HG03196 (cell line): ENCODE measurements at regions not wholly inside any gene's neighbourhood (a gene's known extent, or its start where the extent isn't known, plus 50 kb on each side); places are given as distances from the start of the nearest gene placed in this dataset.
"Not testable (repeated sequence)": the region's sequence is repeated elsewhere in the genome, so short reads cannot be mapped to it uniquely, and the experiment has no call there.

Experiments used
- ATAC-seq: cut with Tn5 transposase; IDR thresholded peaks from one replicate; pipeline ENCODE4 v1.9.1; 2021; ENCODE audit not compliant: unreplicated experiment

GRCh38 chr21:28723646-28724045 lies 269.0 kb downstream of the LTN1 start:
- ATAC-seq: no peak

- no peak for ATAC-seq
Measured at GRCh38 chr21:28719723-28720122, 273.0 kb downstream of the LTN1 start.

- no peak for ATAC-seq
Measured at GRCh38 chr21:28714777-28715464, 277.8 kb downstream of the LTN1 start.

DNA sequence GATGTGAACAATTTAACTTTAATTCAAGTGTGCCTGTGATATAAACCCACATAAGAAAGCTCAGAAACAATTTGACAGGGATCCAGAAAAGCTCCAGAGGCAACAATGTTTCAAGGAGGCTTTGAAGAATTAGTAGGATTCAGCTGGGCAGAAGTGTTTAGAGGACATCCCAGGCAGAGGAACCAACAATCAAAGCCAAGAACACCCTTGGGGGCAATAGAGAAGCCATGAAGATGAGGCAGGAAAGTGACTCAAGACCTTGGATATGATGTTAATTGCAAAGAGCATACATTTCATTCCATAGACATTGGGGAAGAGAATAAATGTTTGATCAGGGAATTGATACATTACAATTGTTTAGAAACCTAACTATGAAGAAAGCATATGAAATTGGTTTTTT lies 280.3 kb downstream of the LTN1 start:
- no peak for ATAC-seq

DNA sequence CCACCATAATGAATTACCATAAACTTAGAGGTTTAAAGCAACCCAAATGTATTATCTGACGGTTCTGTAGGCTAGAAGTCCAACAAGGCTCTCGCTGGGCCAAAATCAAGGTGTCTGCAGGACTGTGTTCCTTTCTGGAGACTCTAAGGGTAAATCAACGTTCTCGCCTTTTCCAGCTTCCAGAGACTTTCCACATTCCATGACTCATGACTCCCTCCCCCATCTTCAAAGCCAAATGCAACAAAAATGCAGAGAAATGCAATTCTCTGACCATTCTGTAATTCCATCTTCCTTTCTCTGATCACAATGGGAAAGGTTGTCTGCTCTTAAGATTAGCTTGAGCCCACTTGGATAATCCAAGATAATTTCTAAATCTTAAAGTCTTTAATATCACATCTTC lies 287.1 kb downstream of the LTN1 start:
- ATAC-seq: no peak

GRCh38 chr21:28704746-28705145 lies 287.9 kb downstream of the LTN1 start:
- no peak for ATAC-seq

DNA sequence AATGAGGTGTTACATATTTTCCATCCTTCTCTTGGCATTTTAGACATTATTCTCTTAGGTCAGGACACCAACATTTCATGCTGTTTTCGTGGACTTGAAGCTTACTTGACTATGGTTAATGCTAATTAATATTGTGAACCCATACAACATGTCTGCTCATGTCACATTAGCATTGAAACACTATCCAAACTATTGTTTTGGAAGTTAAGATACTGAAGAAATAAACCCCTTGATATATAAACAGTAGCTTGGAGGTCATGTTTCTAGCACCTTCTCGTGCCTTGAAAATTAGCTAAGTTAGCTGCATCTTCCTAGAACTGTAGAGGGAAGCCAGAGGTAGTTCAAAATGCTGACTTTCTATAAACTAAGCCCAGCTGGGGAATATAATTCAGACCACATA lies 288.8 kb downstream of the LTN1 start:
- no peak for ATAC-seq

DNA sequence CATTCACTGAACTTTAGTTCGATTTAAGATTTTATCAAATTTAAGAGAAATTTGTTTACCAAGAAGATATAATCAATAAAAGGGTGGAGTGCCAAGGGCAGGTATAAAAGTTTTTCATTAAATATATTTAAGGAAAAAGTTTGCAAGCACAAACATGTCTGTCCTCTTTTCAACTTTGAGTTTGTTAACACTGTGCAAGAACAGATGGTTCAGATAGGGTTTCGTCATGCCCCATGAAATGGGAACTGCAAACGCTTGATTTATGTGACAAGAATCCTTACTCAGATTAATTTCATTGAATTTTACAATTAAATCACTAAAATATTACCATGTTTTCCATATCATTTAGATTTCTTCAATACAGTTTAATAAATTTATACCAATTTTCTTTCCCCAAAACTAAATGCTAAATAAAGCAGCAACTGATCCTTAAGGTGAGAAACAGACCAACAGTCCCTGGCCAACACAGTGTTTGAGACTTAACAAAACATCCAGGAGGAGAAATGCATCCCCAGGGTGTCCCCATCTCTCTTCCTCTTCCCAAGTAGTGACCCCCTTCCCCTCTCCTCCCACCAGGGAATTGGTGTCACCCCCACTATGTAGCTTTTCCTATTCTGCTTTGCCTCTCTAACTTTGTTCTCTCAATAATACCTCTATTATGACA lies 292.9 kb downstream of the LTN1 start:
- ATAC-seq: no peak

GRCh38 chr21:28699186-28699585 lies 293.5 kb downstream of the LTN1 start:
- ATAC-seq: no peak

- ATAC-seq: no peak
Measured at GRCh38 chr21:28696844-28697410, 295.8 kb downstream of the LTN1 start.

- ATAC-seq: no peak
Measured at GRCh38 chr21:28693476-28693875, 299.2 kb downstream of the LTN1 start.

DNA sequence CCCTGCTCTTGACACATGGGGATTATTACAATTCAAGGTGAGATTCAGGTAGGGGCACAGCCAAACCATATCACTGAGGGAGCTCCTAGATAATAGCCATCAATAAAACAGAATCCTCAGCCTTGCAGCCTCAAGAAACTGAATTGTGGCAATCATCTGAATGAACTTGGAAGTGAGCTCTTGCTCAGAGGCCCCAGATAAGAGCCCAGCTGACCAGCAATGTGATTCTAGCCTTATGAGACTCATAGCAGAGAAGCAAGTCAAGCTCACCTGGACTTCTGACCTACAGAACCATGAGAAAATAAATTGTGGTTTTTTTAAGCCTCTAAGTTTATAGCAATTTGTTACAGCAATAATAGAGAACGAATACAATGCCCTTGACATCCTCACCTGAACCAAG lies 302.5 kb downstream of the LTN1 start:
- no peak for ATAC-seq

DNA sequence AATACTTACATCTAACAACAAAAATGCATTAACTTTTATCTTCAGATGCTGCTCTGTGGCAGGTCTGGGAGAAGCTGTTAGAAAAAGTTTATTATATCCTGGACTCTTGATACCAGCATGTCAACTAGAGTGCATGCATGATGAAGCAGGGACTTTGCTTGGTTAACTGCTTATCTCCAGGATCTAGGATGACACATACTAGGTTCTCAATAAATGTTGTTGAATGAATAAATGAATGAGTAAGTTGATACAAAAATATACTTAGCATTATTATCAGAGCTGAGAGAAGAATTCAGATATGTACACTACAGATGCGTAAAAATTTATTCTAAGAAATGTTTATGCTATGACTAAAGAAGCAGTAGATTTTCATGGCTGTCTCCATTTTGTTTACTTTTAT lies 304.3 kb downstream of the LTN1 start:
- ATAC-seq: no peak

GRCh38 chr21:28687586-28687985 lies 305.1 kb downstream of the LTN1 start:
- ATAC-seq: no peak

DNA sequence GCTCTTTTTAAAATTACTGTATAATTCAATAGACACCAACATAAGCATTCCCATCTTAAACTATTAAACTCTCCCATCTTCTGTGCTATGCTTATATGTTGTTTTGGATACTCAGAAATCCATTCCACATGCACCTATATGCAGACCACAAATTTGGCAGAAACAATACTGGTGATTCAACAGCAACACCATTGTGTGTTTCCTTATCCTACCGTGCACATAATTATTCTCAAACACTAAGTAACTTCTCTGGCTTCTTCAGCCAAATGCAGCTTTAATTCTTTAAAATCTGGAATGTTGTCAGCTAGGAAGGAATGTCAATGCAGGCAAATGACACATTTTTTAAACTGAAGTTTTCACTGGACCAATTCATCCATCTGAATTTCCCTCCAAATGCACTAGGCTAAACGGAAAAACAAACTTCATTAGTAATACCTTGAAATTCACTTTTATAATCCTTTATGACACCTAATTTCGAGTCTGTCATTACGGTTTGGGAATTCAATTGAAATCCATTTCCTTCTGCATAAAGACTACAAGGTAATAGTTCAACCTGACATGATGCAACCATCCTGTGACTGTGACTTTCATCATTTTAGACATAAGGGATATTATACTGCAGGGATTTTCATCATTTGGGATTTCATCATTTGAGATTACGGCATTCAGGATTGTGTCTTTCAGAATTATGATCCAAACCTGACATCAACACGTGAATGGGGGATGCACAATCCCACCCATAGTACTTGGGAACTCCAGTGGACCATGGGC lies 308.5 kb downstream of the LTN1 start:
- ATAC-seq: no peak

DNA sequence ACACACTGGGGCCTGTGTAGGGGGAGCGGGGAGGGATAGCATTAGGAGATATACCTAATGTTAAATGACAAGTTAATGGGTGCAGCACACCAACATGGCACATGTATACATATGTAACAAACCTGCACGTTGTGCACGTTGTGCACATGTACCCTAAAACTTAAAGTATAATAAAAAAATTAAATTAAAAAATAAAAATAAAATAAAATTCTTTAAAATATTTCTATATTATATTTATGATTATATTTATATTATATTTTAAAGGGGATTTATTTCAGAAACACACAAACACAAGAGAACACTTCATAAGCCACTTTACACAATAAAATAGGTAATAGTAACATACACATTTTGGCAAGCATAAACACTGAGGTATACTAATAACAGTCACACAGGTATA lies 309.8 kb downstream of the LTN1 start:
- not testable (repeated sequence) for ATAC-seq

DNA sequence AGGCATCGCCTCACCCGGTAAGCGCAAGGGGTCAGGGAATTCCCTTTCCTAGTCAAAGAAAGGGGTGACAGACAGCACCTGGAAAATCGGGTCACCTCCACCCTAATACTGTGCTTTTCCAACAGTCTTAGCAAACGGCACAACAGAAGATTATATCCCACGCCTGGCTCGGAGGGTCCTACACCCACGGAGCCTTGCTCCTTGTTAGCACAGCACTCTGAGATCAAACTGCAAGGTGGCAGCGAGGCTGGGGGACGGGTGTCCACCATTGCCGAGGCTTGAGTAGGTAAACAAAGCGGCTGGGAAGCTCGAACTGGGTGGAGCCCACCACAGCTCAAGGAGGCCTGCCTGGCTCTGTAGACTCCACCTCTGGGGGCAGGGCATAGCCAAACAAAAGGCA lies 315.6 kb downstream of the LTN1 start:
- ATAC-seq: not testable (repeated sequence)

GRCh38 chr21:28675331-28676041 lies 317.2 kb downstream of the LTN1 start:
- no peak for ATAC-seq

GRCh38 chr21:28674763-28675162 lies 317.9 kb downstream of the LTN1 start:
- no peak for ATAC-seq

- ATAC-seq: no peak
Measured at GRCh38 chr21:28671549-28672195, 321.0 kb downstream of the LTN1 start.
